ENCODE measurements at regions not wholly inside any gene's neighbourhood (a gene's known extent, or its start where the extent isn't known, plus 50 kb on each side); places are given as distances from the start of the nearest gene placed in this dataset.

DNA sequence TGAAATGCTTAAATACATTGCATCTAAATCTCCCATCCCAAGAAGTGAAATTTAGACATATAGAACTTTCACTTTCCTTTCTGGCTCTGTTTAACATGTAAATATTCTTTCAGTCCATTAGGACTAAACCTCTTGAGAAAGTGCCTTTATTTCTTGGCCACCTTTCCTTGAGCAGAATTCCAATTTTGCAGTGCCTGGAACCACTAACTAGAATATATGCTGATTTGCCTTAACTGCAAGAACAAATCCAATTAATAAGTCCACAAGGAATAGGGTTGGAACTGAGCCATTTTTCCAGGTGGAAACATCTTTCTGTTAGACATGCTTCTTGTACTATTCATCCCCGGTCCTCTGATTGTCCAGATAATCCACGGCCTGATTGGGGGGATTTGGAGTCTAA lies 478.0 kb downstream of the ENC1 start:
- Mint-ChIP-seq H3K4me3 (no peak overlapping the region), H3K27me3 (no peaks in the 10 kb centered on the region), H3K36me3 (no peaks in the 10 kb centered on the region), H3K4me1 (ENCODE audit: unreplicated experiment) (peaks cover 3% of the 10 kb centered on the region), H3K9me3 (no peaks in the 10 kb centered on the region), H3K27ac (no peak overlapping the region)
- DNase-seq (ENCODE audit: extremely low spot score, unreplicated experiment): no peak
- TF ChIP-seq, protein P1, sequence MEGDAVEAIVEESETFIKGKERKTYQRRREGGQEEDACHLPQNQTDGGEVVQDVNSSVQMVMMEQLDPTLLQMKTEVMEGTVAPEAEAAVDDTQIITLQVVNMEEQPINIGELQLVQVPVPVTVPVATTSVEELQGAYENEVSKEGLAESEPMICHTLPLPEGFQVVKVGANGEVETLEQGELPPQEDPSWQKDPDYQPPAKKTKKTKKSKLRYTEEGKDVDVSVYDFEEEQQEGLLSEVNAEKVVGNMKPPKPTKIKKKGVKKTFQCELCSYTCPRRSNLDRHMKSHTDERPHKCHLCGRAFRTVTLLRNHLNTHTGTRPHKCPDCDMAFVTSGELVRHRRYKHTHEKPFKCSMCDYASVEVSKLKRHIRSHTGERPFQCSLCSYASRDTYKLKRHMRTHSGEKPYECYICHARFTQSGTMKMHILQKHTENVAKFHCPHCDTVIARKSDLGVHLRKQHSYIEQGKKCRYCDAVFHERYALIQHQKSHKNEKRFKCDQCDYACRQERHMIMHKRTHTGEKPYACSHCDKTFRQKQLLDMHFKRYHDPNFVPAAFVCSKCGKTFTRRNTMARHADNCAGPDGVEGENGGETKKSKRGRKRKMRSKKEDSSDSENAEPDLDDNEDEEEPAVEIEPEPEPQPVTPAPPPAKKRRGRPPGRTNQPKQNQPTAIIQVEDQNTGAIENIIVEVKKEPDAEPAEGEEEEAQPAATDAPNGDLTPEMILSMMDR (conservative IDR thresholded peaks at IDR 0.05): no peak

DNA sequence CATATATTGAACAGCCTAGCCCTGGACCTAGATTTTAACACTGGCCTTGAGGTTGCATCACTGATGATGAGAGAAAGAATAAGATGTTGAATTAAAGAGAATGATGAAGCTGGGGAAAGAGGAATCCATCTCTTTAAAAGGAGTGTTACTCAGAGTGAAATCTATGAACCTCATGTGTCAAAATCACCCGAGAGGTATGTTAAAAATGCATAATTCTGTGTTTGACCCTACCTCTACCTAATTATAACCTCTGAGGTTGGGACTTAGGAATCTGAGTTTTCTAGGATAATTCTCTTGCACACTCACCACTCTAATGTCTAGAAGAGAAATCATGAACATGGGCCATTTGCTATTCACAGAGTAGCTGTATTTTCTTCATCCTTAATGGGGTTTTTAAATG lies 479.4 kb downstream of the ENC1 start:
- no peaks in the 10 kb centered on the region for H3K27me3 Mint-ChIP-seq

DNA sequence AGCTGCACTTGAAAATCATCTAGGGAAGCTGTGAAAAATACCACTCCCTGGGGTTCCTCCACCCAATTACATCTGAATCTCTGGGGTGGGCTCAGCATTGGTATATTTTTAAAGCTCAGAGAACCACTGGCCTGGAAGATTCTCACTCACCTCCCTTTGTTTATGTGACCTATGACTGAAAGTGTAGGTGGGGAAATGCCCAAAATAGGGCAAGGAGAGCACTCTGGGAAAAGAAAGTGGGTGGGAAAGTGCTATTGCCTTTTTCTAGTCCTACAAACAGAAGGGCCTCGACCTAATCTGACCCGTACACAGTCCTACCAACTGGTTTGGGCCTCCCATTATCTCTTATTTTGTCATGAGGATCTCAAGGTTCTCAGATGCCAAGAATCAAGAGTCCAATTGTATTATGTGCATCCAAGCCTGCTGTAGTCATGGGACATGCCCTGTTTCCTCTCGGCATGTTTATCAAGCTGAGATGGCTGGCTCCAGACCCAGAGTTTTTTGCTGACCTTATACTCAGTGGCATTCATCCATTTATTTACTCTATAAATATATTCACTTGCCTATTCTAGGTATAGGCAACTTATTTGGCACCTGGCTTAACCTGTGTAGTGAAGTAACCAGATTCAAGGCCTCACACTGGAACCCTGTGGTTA lies 483.7 kb downstream of the ENC1 start:
- Mint-ChIP-seq H3K9me3 (no peaks in the 10 kb centered on the region), H3K4me3 (no peak overlapping the region), H3K36me3 (no peaks in the 10 kb centered on the region), H3K27me3 (no peaks in the 10 kb centered on the region), H3K27ac (no peak overlapping the region), H3K4me1 (ENCODE audit: unreplicated experiment) (peaks cover 6% of the 10 kb centered on the region)
- TF ChIP-seq, protein P1 (conservative IDR thresholded peaks at IDR 0.05): no peak
- DNase-seq (ENCODE audit: extremely low spot score, unreplicated experiment): no peak

More for the DNA sequence above, 479.4 kb downstream of the ENC1 start:
- no peak for DNase-seq (ENCODE audit: extremely low spot score, unreplicated experiment)
- H3K27ac Mint-ChIP-seq: no peak overlapping the region
- no peaks in the 10 kb centered on the region for H3K4me1 Mint-ChIP-seq (ENCODE audit: unreplicated experiment)
- no peaks in the 10 kb centered on the region for H3K36me3 Mint-ChIP-seq
- TF ChIP-seq, protein P1 (conservative IDR thresholded peaks at IDR 0.05): no peak
- no peaks in the 10 kb centered on the region for H3K9me3 Mint-ChIP-seq
- H3K4me3 Mint-ChIP-seq: no peak overlapping the region

DNA sequence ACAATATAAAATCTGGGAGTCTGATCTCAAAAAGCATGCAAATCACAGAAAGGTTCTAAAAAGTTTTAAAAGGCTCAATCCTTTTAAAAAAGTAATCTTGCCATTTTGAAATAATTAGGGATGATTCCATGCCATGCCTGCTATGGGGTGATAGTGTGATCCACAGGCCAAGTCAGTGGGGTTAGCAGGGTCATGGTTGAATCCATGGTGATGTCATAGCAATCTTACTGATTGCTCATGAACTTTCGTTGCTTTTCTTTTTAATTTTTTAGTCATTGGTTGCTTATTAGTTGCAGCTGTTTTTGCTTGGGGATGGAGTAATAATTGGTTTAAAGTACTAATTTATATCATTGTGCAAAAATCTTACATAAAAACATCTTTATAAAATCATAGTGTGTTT lies 485.0 kb downstream of the ENC1 start:
- Mint-ChIP-seq H3K27me3 (no peaks in the 10 kb centered on the region), H3K27ac (no peak overlapping the region), H3K36me3 (no peaks in the 10 kb centered on the region), H3K4me3 (no peak overlapping the region), H3K9me3 (no peaks in the 10 kb centered on the region), H3K4me1 (ENCODE audit: unreplicated experiment) (peaks cover 6% of the 10 kb centered on the region)
- TF ChIP-seq, protein P1 (conservative IDR thresholded peaks at IDR 0.05): no peak
- DNase-seq (ENCODE audit: extremely low spot score, unreplicated experiment): no peak

DNA sequence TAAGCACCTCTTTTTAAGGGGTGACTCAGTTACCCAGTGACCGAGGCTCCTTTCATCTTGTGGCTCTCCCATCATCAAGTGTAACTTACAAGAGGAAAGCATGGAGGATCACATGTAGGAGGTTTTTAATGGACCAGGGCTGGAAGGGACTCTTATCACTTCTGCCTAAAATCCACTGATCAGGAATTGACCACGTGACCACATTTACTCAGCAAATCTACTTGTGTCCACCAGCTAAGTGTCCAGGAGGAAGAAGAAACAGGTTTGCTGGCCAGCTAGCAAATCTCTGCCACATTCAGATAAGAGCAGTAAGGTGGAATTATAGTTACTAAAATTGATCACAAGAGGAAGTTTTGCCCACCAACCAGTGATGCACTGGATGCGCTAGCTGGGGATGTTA lies 486.0 kb downstream of the ENC1 start:
- Mint-ChIP-seq H3K4me3 (no peak overlapping the region), H3K4me1 (ENCODE audit: unreplicated experiment) (peaks cover 6% of the 10 kb centered on the region), H3K9me3 (no peaks in the 10 kb centered on the region), H3K27ac (no peak overlapping the region), H3K36me3 (no peaks in the 10 kb centered on the region), H3K27me3 (no peaks in the 10 kb centered on the region)
- no peak for DNase-seq (ENCODE audit: extremely low spot score, unreplicated experiment)
- TF ChIP-seq, protein P1 (conservative IDR thresholded peaks at IDR 0.05): no peak

All from type B pancreatic cell (in vitro differentiated cells).